AG09309 (cell line): ENCODE measurements at regions not wholly inside any gene's neighbourhood (a gene's known extent, or its start where the extent isn't known, plus 50 kb on each side); places are given as distances from the start of the nearest gene placed in this dataset.

Source experiments
- DNase-seq: peaks from one replicate; pipeline ENCODE4 v3.0.0-alpha.2; 2010; ENCODE audit warnings: low read depth
- H3K4me3 ChIP-seq: 2 replicates; pipeline ENCODE4 v1.5.1; 2011; ENCODE audit warnings: mild to moderate bottlenecking, low read depth, low read length, moderate library complexity; ENCODE audit not compliant: control insufficient read depth
- CTCF ChIP-seq: IDR thresholded peaks from 2 replicates; pipeline ENCODE4 v1.5.1; 2011; ENCODE audit warnings: mild to moderate bottlenecking, low read depth, low read length, inconsistent platforms; ENCODE audit not compliant: insufficient read depth, control insufficient read depth; ENCODE audit errors: missing control alignments

- DNase-seq: no peak
- no peak overlapping the region for H3K4me3 ChIP-seq
- TF ChIP-seq CTCF: no peak
Measured at GRCh38 chr13:79723519-79724024, 242.6 kb downstream of the NDFIP2 start.

DNA sequence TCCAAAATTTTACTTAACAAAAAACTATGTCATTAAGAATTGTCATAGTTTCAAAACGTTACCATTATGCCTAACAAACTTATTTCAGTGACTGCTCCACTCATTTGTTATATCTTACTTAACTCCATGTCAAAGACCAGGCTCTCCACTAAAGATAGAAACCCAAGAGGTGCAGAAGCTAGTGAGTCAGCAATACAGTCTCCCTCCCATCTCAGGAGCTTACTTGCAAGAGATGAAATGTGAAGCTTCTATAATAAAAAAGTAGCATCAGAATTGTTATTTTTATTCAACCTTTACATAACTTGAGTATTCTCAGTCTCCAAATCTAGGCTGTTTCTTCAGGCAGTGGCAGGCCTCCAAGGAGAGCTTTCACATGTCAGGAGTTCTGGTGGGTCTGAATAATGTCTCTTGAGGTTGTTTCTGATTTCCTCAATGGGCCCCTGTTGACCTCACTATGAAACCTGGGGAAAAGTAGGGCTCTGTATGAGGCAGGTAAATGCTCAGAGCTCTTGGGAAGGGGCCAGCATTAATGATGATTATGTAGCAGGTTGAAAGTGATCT, 242.0 kb downstream of the NDFIP2 start:
- no peak overlapping the region for H3K4me3 ChIP-seq
- no peak for TF ChIP-seq CTCF
- DNase-seq: no peak

- H3K4me3 ChIP-seq: no peak overlapping the region
- no peak for TF ChIP-seq CTCF
- DNase-seq: no peak
Measured at GRCh38 chr13:79716191-79716590, 235.2 kb downstream of the NDFIP2 start.

DNA sequence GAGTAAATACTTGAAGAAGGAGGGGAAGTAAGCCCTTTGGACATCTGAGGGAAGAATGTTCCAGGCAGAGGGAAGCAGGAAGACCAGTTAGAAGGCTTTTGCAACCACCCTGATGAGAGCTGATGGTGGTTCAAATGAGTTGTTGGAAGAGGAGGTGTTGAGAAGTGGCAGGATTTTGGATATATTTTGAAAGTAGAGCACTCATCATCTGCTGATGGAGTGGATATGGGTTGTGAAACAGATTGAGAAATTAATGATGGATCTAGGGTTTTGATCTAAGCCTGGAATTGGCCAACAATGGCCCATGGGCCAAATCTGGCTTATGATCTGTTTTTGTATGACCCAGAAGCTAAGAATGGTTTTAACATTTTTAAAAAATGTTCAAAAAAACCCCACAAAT, 230.7 kb downstream of the NDFIP2 start:
- TF ChIP-seq CTCF: no peak
- DNase-seq: no peak
- no peak overlapping the region for H3K4me3 ChIP-seq

DNA sequence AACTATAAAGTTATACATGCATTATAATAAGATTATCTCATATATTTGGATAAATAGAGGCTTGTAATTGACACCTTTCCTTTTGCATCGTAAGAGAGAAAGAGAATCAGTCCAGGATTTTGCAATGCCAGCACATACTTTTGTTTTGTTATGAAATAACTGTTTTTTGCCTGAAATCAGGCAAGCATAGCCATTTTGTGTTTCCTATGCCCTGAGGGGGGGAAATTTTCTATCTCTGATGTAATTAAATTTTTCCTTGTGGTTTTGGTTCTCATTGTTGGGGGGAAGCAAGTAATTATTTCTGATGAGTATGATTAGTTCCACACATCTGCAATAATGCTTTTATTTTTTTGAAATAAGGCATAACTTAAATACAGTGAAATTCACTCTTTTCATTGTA, 229.4 kb downstream of the NDFIP2 start:
- no peak overlapping the region for H3K4me3 ChIP-seq
- no peak for TF ChIP-seq CTCF
- peak; percentile 27 for DNase-seq

DNA sequence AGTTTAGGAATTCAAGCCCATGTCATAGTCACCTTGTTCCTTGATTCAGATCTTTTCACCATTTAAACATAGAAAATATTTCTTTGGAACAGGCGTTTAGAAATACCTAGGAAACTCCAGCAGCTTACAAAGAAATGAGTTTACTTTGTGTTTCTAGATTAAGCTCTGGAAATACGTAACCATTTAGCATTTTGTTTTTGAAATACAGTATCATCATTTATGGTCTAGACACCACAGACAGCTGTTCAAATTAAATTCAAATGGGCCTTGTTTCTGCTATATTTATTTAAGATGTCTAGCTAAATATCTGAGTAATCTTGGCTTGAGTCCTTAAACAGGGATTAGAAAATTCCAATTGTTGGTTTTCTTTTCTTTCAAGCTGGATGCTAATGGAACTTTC, 228.5 kb downstream of the NDFIP2 start:
- TF ChIP-seq CTCF: no peak
- H3K4me3 ChIP-seq: no peak overlapping the region
- DNase-seq: peak; percentile 7

DNA sequence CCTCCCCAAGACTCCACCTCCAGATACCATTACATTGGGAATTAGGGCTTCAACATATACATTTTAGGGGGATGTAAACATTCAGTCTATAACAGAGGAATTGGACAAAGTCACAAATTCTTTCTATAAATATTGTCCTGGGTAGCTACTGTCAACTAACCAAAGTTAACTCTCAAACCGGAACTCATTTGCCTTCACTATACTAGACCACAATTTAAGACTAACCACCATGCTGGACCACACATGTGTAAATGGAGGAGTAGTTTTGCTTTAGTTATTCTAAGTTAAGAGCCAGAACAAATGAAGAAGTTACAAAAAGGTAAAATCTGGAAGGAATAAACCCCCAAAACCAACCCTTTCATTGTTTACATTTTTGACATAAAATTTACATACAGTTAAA, 222.8 kb downstream of the NDFIP2 start:
- no peak for TF ChIP-seq CTCF
- H3K4me3 ChIP-seq: no peak overlapping the region
- no peak for DNase-seq
